Body of pancreas (tissue), 4 donors: ENCODE measurements at regions not wholly inside any gene's neighbourhood (a gene's known extent, or its start where the extent isn't known, plus 50 kb on each side); places are given as distances from the start of the nearest gene placed in this dataset.
A peak's percentile ranks its signal among the peaks of the same experiment; 100 is the strongest.

ENCODE experiments used
- ATAC-seq: fragments of 150-250 bp; one replicate; pipeline ENCODE4 v1.9.1; 2016
- DNase-seq, 4 donors: peaks; one replicate each; pipeline ENCODE4 v3.0.0-alpha.2; 2019
- H3K27ac ChIP-seq, 4 donors: fragments of 200-600 bp; sonication (generic); 1 replicate in 3 of 4; 2 replicates in 1 of 4; pipeline versions ENCODE4 v1.5.1 to v1.6.1; 2016 to 2019; ENCODE audit warnings: mild to moderate bottlenecking in 1 of 4, mixed read lengths in 1 of 4, moderate library complexity in 1 of 4
- H3K27me3 ChIP-seq, 2 donors: fragments of 200-600 bp; sonication (generic); one replicate each; pipeline ENCODE4 v1.6.0; 2016; ENCODE audit warnings: mild to moderate bottlenecking in 1 of 2
- H3K36me3 ChIP-seq, 2 donors: fragments of 200-600 bp; sonication (generic); replicated peaks in 1 of 2; 2 replicates each; pipeline ENCODE4 v1.5.1; 2016; ENCODE audit warnings: low read depth in 2 of 2; ENCODE audit not compliant: insufficient read depth in 1 of 2
- H3K4me1 ChIP-seq: fragments of 200-600 bp; sonication (generic); one replicate; pipeline ENCODE4 v1.6.0; 2016
- H3K4me3 ChIP-seq, 2 donors: fragments of 200-600 bp; sonication (generic); 1 replicate in 1 of 2; 2 replicates in 1 of 2; pipeline ENCODE4 v1.5.1; 2016 to 2019
- H3K9me3 ChIP-seq, 3 donors: fragments of 200-600 bp; sonication (generic); 1 replicate in 2 of 3; 2 replicates in 1 of 3; pipeline ENCODE4 v1.5.1; 2016
- CTCF ChIP-seq, 7 experiments: fragments of 450-650 bp in 4 of 7; fragments of 200-600 bp in 3 of 7; sonication (generic) in 3 of 7; IDR thresholded peaks; one replicate each; pipeline ENCODE4 v1.5.1; 2016 to 2019; ENCODE audit warnings: antibody characterized with exemption in 7 of 7
- POLR2A ChIP-seq, 3 donors: fragments of 450-650 bp; IDR thresholded peaks; one replicate each; pipeline ENCODE4 v1.6.1; 2016; ENCODE audit warnings: antibody characterized with exemption in 3 of 3, mild to moderate bottlenecking in 2 of 3
- WGBS, 2 donors: methylation state at CpG; one replicate each; pipeline ENCODE4 v1.1.5; 2017; 5-methylcytosine and 5-hydroxymethylcytosine counted together
- intact Hi-C: fragments of 100-400 bp; cut with DNase I; formaldehyde crosslinking; loops from one replicate; pipeline ENCODE4 v1.15.1; 2023

GRCh38 chr17:77442976-77443747 lies 302.4 kb downstream of the SEC14L1 start:
- Histone ChIP-seq H3K4me1 (peaks cover 42% of the 10 kb centered on the region), H3K4me3 (no peak overlapping the region), H3K27ac (no peak overlapping the region), H3K9me3 (no peaks in the 10 kb centered on the region), H3K27me3 (no peaks in the 10 kb centered on the region), H3K36me3 (no peaks in the 10 kb centered on the region)
- ATAC-seq: no peak
- intact Hi-C loops: no loop called here
- no peak for DNase-seq
- 85 to 92% methylated on average over 10 of the region's 10 CpGs for WGBS, 2 donors
- no peak for TF ChIP-seq CTCF (IDR thresholded peaks at IDR 0.05)
- no peak for TF ChIP-seq POLR2A (IDR thresholded peaks at IDR 0.05)

- no peak for DNase-seq
- no peak for ATAC-seq
- no peaks in the 10 kb centered on the region for H3K27me3 ChIP-seq
- peaks cover 42% of the 10 kb centered on the region for H3K4me1 ChIP-seq
- WGBS, 2 donors: 92 to 96% methylated on average over 8 of the region's 8 CpGs
- H3K9me3 ChIP-seq: no peaks in the 10 kb centered on the region
- intact Hi-C loops: no loop called here
- no peaks in the 10 kb centered on the region for H3K36me3 ChIP-seq
- H3K27ac ChIP-seq: no peak overlapping the region
- TF ChIP-seq CTCF (IDR thresholded peaks at IDR 0.05): no peak
- no peak for TF ChIP-seq POLR2A (IDR thresholded peaks at IDR 0.05)
- H3K4me3 ChIP-seq: no peak overlapping the region
Measured at GRCh38 chr17:77443748-77444260, 303.0 kb downstream of the SEC14L1 start.

DNA sequence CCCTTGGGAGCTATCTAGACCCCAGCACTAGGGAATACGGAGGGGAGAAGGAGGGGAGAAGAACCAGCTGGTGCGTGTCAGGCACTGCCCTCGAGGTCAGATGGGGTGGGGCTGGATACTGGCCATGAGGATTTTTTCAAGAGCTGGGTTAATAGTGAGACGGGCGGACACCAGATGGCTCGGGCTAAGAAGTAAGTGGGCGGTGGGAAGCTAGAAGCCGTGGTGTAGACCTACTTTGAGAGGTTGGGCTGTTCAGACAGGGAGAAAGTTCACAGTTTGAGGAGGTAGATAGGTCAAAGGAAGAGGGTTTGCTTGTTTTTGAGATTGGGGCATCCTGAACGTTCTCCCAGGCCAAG lies 303.8 kb downstream of the SEC14L1 start:
- ATAC-seq: no peak
- peaks cover 44% of the 10 kb centered on the region for H3K4me1 ChIP-seq
- no peaks in the 10 kb centered on the region for H3K36me3 ChIP-seq
- H3K4me3 ChIP-seq: no peak overlapping the region
- peak in 1 of 4 donors; percentile 43 for DNase-seq
- H3K27ac ChIP-seq: peak overlapping the region in 2 of 4 donors; percentile 63 to 68
- WGBS, 2 donors: 62 to 81% methylated on average over 9 of the region's 9 CpGs
- TF ChIP-seq CTCF (IDR thresholded peaks at IDR 0.05) (no peak), POLR2A (IDR thresholded peaks at IDR 0.05) (no peak)
- no peaks in the 10 kb centered on the region for H3K9me3 ChIP-seq
- H3K27me3 ChIP-seq: no peaks in the 10 kb centered on the region
- intact Hi-C loops: no loop called here

DNA sequence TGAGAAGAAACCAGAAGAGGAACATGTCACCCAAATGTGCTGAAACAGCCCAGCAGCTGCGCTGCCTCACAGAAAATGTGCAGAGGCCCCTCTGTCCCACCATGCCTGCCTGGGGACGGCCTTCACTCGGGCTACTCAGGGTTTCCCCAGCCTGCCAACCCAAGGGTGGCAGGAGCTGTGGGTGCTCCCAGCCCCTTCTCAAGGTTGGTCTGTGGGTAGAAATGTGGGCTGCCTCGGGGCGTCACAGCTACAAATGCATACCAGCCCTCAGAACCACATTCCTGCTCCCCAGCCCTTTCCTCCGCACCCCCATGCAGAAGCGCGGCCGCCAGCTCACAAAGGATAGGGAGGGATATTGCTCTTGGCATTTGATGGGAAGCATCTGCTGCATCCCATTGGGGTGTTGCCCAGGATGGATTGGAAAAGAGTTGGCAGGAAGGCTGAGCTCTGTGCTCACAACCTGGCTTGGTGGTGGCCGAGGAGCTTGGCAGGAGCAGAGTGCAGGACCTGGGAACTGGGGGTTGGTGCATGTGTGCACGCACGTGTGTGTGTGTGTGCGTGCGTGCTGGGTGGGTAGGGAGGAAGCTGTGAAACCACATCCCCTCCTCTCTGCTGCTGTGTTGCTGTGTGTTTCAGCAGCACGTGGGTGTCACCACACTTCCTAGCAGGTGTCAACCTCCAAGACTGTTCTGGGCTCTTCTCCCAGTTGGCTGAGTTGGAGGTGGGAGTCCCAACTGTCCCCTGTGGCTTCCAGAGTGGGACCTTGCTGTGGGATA lies 304.4 kb downstream of the SEC14L1 start:
- Histone ChIP-seq H3K9me3 (no peaks in the 10 kb centered on the region), H3K36me3 (no peaks in the 10 kb centered on the region), H3K4me3 (no peak overlapping the region), H3K27ac (peak overlapping the region in 3 of 4 donors; percentile 41 to 68 (median 63)), H3K27me3 (no peaks in the 10 kb centered on the region), H3K4me1 (peaks cover 44% of the 10 kb centered on the region)
- intact Hi-C loops: no loop called here
- ATAC-seq (no peak), DNase-seq (peak in 1 of 4 donors; percentile 67)
- TF ChIP-seq POLR2A (IDR thresholded peaks at IDR 0.05) (no peak), CTCF (IDR thresholded peaks at IDR 0.05) (no peak)
- 61 to 80% methylated on average over 12 to 13 of the region's 15 CpGs for WGBS, 2 donors
